ENCODE measurements at regions not wholly inside any gene's neighbourhood (a gene's known extent, or its start where the extent isn't known, plus 50 kb on each side); places are given as distances from the start of the nearest gene placed in this dataset.

- DNase-seq (ENCODE audit: low read depth in 2 of 2, low spot score in 1 of 2) = no peak
These were observed 51.0 kb upstream of the ID2 start for GRCh38 chr2:8630676-8631464.

- DNase-seq (ENCODE audit: low read depth in 2 of 2, low spot score in 1 of 2) = no peak
These were observed 50.3 kb upstream of the ID2 start for GRCh38 chr2:8631465-8632005.
